Smooth muscle cell (in vitro differentiated cells): ENCODE measurements at regions not wholly inside any gene's neighbourhood (a gene's known extent, or its start where the extent isn't known, plus 50 kb on each side); places are given as distances from the start of the nearest gene placed in this dataset.

ENCODE experiments used
- DNase-seq: peaks from one replicate; lab custom pipeline; 2025; ENCODE audit not compliant: unreplicated experiment; lab: John Stamatoyannopoulos, UW
- H2AFZ ChIP-seq: fragments of 200-600 bp; sonication (generic); 2 replicates; pipeline ENCODE4 v1.6.0; 2016; ENCODE audit warnings: antibody characterized with exemption, low read depth, mild to moderate bottlenecking
- H3F3A ChIP-seq: fragments of 200-600 bp; sonication (generic); 2 replicates; pipeline ENCODE4 v1.6.0; 2017; ENCODE audit warnings: antibody characterized with exemption, low read depth
- H3K27ac ChIP-seq: fragments of 200-600 bp; sonication (generic); 2 replicates; pipeline ENCODE4 v1.5.1; 2016; ENCODE audit warnings: low read depth, mild to moderate bottlenecking
- H3K27me3 ChIP-seq: fragments of 200-600 bp; sonication (generic); 2 replicates; pipeline ENCODE4 v1.6.1; 2016; ENCODE audit warnings: low read depth, mild to moderate bottlenecking
- H3K36me3 ChIP-seq: fragments of 200-600 bp; sonication (generic); 2 replicates; pipeline ENCODE4 v1.5.1; 2016; ENCODE audit warnings: low read depth
- H3K4me1 ChIP-seq: fragments of 200-600 bp; sonication (generic); 2 replicates; pipeline ENCODE4 v1.5.1; 2016; ENCODE audit warnings: low read depth
- H3K4me2 ChIP-seq: fragments of 200-600 bp; sonication (generic); 2 replicates; pipeline ENCODE4 v1.6.0; 2016; ENCODE audit warnings: mild to moderate bottlenecking
- H3K4me3 ChIP-seq: fragments of 200-600 bp; sonication (generic); 2 replicates; pipeline ENCODE4 v1.5.1; 2016; ENCODE audit warnings: mild to moderate bottlenecking
- H3K79me2 ChIP-seq: fragments of 200-600 bp; sonication (generic); 2 replicates; pipeline ENCODE4 v1.6.0; 2016; ENCODE audit warnings: low read depth, mild to moderate bottlenecking
- H3K9ac ChIP-seq: fragments of 200-600 bp; sonication (generic); 2 replicates; pipeline ENCODE4 v1.6.0; 2016; ENCODE audit warnings: low read depth
- H3K9me3 ChIP-seq: fragments of 200-600 bp; sonication (generic); replicated peaks from 2 replicates; pipeline ENCODE4 v1.5.1; 2016; ENCODE audit warnings: low read depth
- H4K20me1 ChIP-seq: fragments of 200-600 bp; sonication (generic); 2 replicates; pipeline ENCODE4 v1.6.0; 2016; ENCODE audit warnings: low read depth
- WGBS: methylation state at CpG from one replicate; pipeline ENCODE4 v1.1.7; 2016; ENCODE audit warnings: low lambda C conversion rate; 5-methylcytosine and 5-hydroxymethylcytosine counted together
- TF ChIP-seq, protein P1 (sequence below): fragments of 200-600 bp; sonication (generic); IDR thresholded peaks from 2 replicates; pipeline ENCODE4 v1.5.1; 2017; ENCODE audit warnings: borderline replicate concordance, mild to moderate bottlenecking, antibody characterized with exemption; ENCODE audit not compliant: insufficient read depth, poor library complexity, severe bottlenecking

DNA sequence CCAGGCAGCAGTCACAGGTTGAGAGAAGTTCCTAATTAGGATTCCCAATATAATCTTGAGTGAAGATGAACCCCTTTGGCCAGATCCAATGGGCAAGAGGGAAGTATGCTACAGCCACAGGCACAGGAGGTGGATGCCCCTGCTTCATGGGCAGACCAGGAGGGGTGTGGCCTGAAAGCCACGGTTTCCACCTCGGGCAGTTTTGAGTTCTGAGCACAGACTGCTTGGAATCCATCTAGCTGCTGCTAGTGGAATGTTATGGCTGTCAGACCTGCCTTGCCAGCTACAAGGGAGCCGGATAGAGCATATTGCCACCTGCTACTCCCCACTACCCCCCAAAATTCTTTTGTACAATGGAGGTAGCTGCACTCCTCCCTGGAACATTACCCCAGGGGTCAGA lies 672.9 kb downstream of the HACE1 start:
- no peak overlapping the region for H3K9ac ChIP-seq
- 58% methylated on average over 3 of the region's 3 CpGs for whole genome bisulfite sequencing
- H3K27me3 ChIP-seq: no peaks in the 10 kb centered on the region
- H3K4me1 ChIP-seq: no peaks in the 10 kb centered on the region
- H3K79me2 ChIP-seq: no peaks in the 10 kb centered on the region
- no peaks in the 10 kb centered on the region for H4K20me1 ChIP-seq
- no peak overlapping the region for H3K27ac ChIP-seq
- H3K36me3 ChIP-seq: no peaks in the 10 kb centered on the region
- peaks cover 9% of the 10 kb centered on the region for H3K9me3 ChIP-seq
- H3F3A ChIP-seq: no peaks in the 10 kb centered on the region
- no peak for DNase-seq
- no peak overlapping the region for H3K4me2 ChIP-seq
- no peak overlapping the region for H2AFZ ChIP-seq
- TF ChIP-seq, protein P1, sequence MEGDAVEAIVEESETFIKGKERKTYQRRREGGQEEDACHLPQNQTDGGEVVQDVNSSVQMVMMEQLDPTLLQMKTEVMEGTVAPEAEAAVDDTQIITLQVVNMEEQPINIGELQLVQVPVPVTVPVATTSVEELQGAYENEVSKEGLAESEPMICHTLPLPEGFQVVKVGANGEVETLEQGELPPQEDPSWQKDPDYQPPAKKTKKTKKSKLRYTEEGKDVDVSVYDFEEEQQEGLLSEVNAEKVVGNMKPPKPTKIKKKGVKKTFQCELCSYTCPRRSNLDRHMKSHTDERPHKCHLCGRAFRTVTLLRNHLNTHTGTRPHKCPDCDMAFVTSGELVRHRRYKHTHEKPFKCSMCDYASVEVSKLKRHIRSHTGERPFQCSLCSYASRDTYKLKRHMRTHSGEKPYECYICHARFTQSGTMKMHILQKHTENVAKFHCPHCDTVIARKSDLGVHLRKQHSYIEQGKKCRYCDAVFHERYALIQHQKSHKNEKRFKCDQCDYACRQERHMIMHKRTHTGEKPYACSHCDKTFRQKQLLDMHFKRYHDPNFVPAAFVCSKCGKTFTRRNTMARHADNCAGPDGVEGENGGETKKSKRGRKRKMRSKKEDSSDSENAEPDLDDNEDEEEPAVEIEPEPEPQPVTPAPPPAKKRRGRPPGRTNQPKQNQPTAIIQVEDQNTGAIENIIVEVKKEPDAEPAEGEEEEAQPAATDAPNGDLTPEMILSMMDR: no peak
- no peak overlapping the region for H3K4me3 ChIP-seq

DNA sequence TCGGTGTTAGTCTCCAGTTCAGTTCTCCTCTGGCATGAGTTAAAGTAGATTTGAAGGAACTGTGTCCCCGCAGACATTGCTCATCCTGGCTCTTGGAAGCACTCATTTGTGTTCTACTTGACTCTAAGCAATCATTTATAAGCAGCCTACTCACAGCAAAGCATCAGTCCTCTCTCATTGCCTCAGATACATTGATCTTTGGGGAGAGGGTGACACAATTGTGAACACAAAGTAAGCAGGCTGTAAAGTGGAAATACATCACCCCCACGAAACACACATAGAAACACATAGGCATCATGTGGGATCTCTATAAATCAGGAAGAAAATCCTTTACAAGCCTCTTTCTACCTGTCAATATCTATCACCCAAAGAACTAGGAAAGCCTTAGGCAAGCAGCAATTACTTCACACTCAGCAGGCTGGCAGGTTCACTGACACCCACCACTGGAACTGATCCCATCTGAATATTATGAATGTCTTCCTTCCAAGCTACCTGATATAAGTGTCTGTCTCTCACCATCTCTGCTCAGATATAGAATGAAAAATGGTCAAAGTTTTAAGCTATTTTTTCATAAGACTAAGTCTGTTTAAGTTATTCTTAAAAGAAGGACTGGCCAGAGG lies 675.8 kb downstream of the HACE1 start:
- Histone ChIP-seq H3K9me3 (no peaks in the 10 kb centered on the region), H3K4me3 (no peak overlapping the region), H3K36me3 (no peaks in the 10 kb centered on the region), H3F3A (no peaks in the 10 kb centered on the region), H3K4me2 (no peak overlapping the region), H2AFZ (no peak overlapping the region), H3K79me2 (no peaks in the 10 kb centered on the region), H3K27ac (no peak overlapping the region), H3K9ac (no peak overlapping the region), H3K4me1 (no peaks in the 10 kb centered on the region), H3K27me3 (no peaks in the 10 kb centered on the region), H4K20me1 (no peaks in the 10 kb centered on the region)
- no peak for DNase-seq
- TF ChIP-seq, protein P1: no peak
- WGBS: 87% methylated on average over 3 of the region's 3 CpGs

DNA sequence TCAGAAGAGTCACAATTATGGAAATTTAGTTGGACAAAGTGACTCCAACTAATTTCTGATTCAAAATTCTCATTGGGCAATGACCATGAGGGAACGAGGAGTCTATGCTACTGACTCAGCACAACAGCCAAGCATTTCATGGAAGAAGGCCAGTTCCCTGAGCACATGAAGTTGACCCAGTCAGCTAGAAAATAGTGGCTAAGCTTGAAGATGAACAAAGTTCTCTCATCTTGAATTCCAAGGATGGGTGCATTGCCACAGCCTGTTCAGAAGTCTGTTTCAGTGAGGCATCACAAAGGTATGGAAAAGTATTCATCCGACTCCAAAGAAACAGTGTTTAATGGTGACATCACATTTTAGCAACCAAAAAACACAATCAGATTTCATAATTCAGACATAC lies 676.9 kb downstream of the HACE1 start:
- Histone ChIP-seq H3F3A (no peaks in the 10 kb centered on the region), H3K27ac (no peak overlapping the region), H3K9ac (no peak overlapping the region), H3K4me3 (no peak overlapping the region), H3K79me2 (no peaks in the 10 kb centered on the region), H3K4me2 (no peak overlapping the region), H3K27me3 (no peaks in the 10 kb centered on the region), H4K20me1 (no peaks in the 10 kb centered on the region), H2AFZ (no peak overlapping the region), H3K36me3 (no peaks in the 10 kb centered on the region), H3K9me3 (no peaks in the 10 kb centered on the region), H3K4me1 (no peaks in the 10 kb centered on the region)
- 79% methylated on average over 2 of the region's 2 CpGs for WGBS
- DNase-seq: no peak
- TF ChIP-seq, protein P1: no peak

DNA sequence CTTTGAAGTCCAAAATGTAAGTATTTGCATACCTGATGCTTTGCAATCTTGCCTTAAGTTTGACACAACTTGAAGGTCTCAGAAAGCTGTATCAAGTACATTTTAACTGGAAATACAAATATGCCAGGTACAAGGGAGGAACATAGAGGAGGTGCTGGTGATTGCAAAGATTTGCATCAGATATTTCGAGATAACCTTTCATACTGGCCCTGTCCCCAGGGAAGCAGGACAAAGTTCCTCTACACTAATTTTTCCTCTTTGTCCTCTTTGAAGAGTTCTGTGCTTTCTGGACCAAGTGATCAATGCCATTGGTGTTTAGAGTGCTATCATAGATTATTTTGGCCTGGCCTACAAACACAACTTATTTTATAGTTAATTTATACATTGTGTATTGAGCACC lies 686.1 kb downstream of the HACE1 start:
- H3K36me3 ChIP-seq: no peaks in the 10 kb centered on the region
- H4K20me1 ChIP-seq: no peaks in the 10 kb centered on the region
- no peaks in the 10 kb centered on the region for H3K4me1 ChIP-seq
- no peak overlapping the region for H3K9ac ChIP-seq
- DNase-seq: no peak
- 80% methylated on average over 1 of the region's 1 CpG for WGBS
- H3K4me3 ChIP-seq: no peak overlapping the region
- no peak overlapping the region for H2AFZ ChIP-seq
- H3K27me3 ChIP-seq: no peaks in the 10 kb centered on the region
- no peaks in the 10 kb centered on the region for H3K9me3 ChIP-seq
- no peak overlapping the region for H3K27ac ChIP-seq
- H3K4me2 ChIP-seq: no peak overlapping the region
- no peaks in the 10 kb centered on the region for H3K79me2 ChIP-seq
- H3F3A ChIP-seq: no peaks in the 10 kb centered on the region
- TF ChIP-seq, protein P1: no peak
